ENCODE measurements at regions not wholly inside any gene's neighbourhood (a gene's known extent, or its start where the extent isn't known, plus 50 kb on each side); places are given as distances from the start of the nearest gene placed in this dataset.
A peak's percentile ranks its signal among the peaks of the same experiment; 100 is the strongest.

DNA sequence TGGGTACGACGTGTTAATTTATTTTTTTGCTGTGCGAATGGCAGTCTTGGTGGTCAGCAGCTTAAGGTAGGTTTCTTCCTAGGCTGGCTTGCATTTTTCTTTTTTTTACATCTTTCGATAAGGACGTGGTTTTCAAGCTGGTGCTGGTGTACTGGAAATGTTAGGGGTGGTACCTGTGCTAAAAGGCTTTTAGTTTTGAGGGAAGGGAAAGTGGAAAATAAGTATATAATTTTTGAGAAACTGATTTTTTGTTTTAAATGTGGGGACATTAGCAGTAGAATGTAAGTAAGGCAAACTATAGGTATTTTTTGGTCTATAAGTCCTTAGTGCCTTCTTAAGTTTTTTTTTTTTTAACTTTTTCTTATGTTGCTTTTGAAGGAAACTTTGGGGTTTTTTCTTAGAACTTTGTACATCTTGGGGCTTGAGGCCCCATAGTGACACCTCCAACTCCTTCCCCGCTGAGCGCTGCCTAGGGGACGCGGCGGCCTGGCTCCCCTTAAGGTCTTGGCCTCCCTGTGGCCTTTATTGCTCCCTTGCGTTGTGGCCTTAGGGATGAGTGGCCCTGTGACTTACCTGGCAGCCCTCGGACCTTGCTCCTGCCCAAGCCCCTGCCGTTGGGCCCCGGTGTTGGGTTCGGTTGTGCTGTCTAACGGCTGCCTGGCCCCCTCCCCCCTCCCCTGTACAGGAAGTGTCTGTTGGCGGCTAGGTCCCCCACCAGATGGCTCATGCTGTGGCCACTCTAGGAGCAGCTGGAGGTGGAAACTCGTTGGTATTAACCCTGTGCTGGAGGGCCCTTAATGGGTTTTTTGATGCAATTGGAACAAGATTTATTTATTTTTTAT is 88.0 kb upstream of the RPRML start:
- Histone ChIP-seq H4K20me1 (ENCODE audit: insufficient read depth, low read length) (no peaks in the 10 kb centered on the region), H3K4me3 (ENCODE audit: low read depth in 1 of 2, low read length in 2 of 2) (peak overlapping the region; percentile 56 to 78), H3K9me3 (ENCODE audit: insufficient read depth, low read length, severe bottlenecking) (no peaks in the 10 kb centered on the region), H3K79me2 (ENCODE audit: insufficient read depth, low read length) (peaks cover 22% of the 10 kb centered on the region), H2AFZ (ENCODE audit: low read depth, low read length) (peak overlapping the region; percentile 77), H3K36me3 (ENCODE audit: insufficient read depth, low read length) (peaks cover 7% of the 10 kb centered on the region; the same call in 1 of the 2 replicates), H3K27ac (ENCODE audit: low read length) (peak overlapping the region; percentile 98), H3K27me3 (ENCODE audit: insufficient read depth, low read length, poor library complexity) (no peaks in the 10 kb centered on the region), H3K9ac (ENCODE audit: low read depth, low read length) (peak overlapping the region; percentile 86), H3K4me1 (ENCODE audit: insufficient read depth, low read length) (peaks cover 22% of the 10 kb centered on the region), H3K4me2 (ENCODE audit: insufficient read depth, low read length) (peak overlapping the region; percentile 82)
- DNase-seq (peak; percentile 89), ATAC-seq (ENCODE audit: insufficient read depth, low read depth) (peak; percentile 97)
- TF ChIP-seq EZH2 (IDR thresholded peaks at IDR 0.05; ENCODE audit: borderline replicate concordance, low read depth, low read length, severe bottlenecking) = no peak
- TF ChIP-seq, protein P1, sequence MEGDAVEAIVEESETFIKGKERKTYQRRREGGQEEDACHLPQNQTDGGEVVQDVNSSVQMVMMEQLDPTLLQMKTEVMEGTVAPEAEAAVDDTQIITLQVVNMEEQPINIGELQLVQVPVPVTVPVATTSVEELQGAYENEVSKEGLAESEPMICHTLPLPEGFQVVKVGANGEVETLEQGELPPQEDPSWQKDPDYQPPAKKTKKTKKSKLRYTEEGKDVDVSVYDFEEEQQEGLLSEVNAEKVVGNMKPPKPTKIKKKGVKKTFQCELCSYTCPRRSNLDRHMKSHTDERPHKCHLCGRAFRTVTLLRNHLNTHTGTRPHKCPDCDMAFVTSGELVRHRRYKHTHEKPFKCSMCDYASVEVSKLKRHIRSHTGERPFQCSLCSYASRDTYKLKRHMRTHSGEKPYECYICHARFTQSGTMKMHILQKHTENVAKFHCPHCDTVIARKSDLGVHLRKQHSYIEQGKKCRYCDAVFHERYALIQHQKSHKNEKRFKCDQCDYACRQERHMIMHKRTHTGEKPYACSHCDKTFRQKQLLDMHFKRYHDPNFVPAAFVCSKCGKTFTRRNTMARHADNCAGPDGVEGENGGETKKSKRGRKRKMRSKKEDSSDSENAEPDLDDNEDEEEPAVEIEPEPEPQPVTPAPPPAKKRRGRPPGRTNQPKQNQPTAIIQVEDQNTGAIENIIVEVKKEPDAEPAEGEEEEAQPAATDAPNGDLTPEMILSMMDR (IDR thresholded peaks at IDR 0.05; ENCODE audit: borderline replicate concordance, extremely low read depth, low read length, poor library complexity, severe bottlenecking) = peak; percentile 45

- TF ChIP-seq, protein P1 (IDR thresholded peaks at IDR 0.05; ENCODE audit: borderline replicate concordance, extremely low read depth, low read length, poor library complexity, severe bottlenecking) = no peak
- no peak for TF ChIP-seq EZH2 (IDR thresholded peaks at IDR 0.05; ENCODE audit: borderline replicate concordance, low read depth, low read length, severe bottlenecking)
- no peaks in the 10 kb centered on the region for H4K20me1 ChIP-seq (ENCODE audit: insufficient read depth, low read length)
- peak overlapping the region; percentile 98 for H3K27ac ChIP-seq (ENCODE audit: low read length)
- H3K4me2 ChIP-seq (ENCODE audit: insufficient read depth, low read length) = peak overlapping the region; percentile 82
- H3K9ac ChIP-seq (ENCODE audit: low read depth, low read length) = peak overlapping the region; percentile 86; the same call in 1 of the 2 replicates
- no peaks in the 10 kb centered on the region for H3K9me3 ChIP-seq (ENCODE audit: insufficient read depth, low read length, severe bottlenecking)
- H3K4me3 ChIP-seq (ENCODE audit: low read depth in 1 of 2, low read length in 2 of 2) = peak overlapping the region in 1 of 2 experiments; percentile 78; a peak in 2 of 4 replicates
- DNase-seq (no peak), ATAC-seq (ENCODE audit: insufficient read depth, low read depth) (no peak)
- H3K36me3 ChIP-seq (ENCODE audit: insufficient read depth, low read length) = peaks cover 7% of the 10 kb centered on the region; the same call in 1 of the 2 replicates
- peaks cover 22% of the 10 kb centered on the region for H3K79me2 ChIP-seq (ENCODE audit: insufficient read depth, low read length)
- H3K27me3 ChIP-seq (ENCODE audit: insufficient read depth, low read length, poor library complexity) = no peaks in the 10 kb centered on the region
- no peak overlapping the region for H2AFZ ChIP-seq (ENCODE audit: low read depth, low read length)
- peaks cover 22% of the 10 kb centered on the region for H3K4me1 ChIP-seq (ENCODE audit: insufficient read depth, low read length)
Observed at GRCh38 chr17:47066095-47066494, 87.0 kb upstream of the RPRML start.

GRCh38 chr17:47064684-47065083 is 85.6 kb upstream of the RPRML start:
- Histone ChIP-seq H3K4me1 (ENCODE audit: insufficient read depth, low read length) (peaks cover 22% of the 10 kb centered on the region), H3K27me3 (ENCODE audit: insufficient read depth, low read length, poor library complexity) (no peaks in the 10 kb centered on the region), H3K36me3 (ENCODE audit: insufficient read depth, low read length) (peaks cover 7% of the 10 kb centered on the region; the same call in 1 of the 2 replicates), H3K4me3 (ENCODE audit: low read depth in 1 of 2, low read length in 2 of 2) (no peak overlapping the region), H3K4me2 (ENCODE audit: insufficient read depth, low read length) (no peak overlapping the region), H4K20me1 (ENCODE audit: insufficient read depth, low read length) (no peaks in the 10 kb centered on the region), H3K79me2 (ENCODE audit: insufficient read depth, low read length) (peaks cover 22% of the 10 kb centered on the region), H3K27ac (ENCODE audit: low read length) (no peak overlapping the region), H3K9me3 (ENCODE audit: insufficient read depth, low read length, severe bottlenecking) (no peaks in the 10 kb centered on the region), H3K9ac (ENCODE audit: low read depth, low read length) (no peak overlapping the region), H2AFZ (ENCODE audit: low read depth, low read length) (no peak overlapping the region)
- no peak for ATAC-seq (ENCODE audit: insufficient read depth, low read depth)
- TF ChIP-seq, protein P1 (IDR thresholded peaks at IDR 0.05; ENCODE audit: borderline replicate concordance, extremely low read depth, low read length, poor library complexity, severe bottlenecking) = no peak
- TF ChIP-seq EZH2 (IDR thresholded peaks at IDR 0.05; ENCODE audit: borderline replicate concordance, low read depth, low read length, severe bottlenecking) = no peak
- no peak for DNase-seq

Measured in DND-41 (cell line).